ENCODE measurements at regions not wholly inside any gene's neighbourhood (a gene's known extent, or its start where the extent isn't known, plus 50 kb on each side); places are given as distances from the start of the nearest gene placed in this dataset.

DNA sequence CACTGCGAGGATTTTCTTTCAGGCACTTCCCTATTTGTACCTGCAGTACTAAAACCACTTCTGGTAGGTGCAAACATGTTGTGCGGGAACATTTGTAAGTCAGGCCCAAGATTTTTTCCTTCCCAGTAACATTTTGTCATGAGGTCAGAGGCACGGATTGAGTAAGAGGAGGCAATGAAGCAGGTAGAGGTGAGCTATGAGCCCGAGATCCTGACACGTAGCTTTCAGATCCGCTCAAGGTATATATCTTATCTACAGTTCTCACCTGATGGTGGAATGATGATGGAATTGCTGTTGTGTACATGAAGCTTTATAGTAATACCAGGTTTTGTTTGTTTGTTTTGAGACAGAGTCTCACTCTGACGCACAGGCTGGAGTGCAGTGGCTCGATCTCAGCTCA lies 497.5 kb downstream of the NR2F2 start:
- TF ChIP-seq, protein P1, sequence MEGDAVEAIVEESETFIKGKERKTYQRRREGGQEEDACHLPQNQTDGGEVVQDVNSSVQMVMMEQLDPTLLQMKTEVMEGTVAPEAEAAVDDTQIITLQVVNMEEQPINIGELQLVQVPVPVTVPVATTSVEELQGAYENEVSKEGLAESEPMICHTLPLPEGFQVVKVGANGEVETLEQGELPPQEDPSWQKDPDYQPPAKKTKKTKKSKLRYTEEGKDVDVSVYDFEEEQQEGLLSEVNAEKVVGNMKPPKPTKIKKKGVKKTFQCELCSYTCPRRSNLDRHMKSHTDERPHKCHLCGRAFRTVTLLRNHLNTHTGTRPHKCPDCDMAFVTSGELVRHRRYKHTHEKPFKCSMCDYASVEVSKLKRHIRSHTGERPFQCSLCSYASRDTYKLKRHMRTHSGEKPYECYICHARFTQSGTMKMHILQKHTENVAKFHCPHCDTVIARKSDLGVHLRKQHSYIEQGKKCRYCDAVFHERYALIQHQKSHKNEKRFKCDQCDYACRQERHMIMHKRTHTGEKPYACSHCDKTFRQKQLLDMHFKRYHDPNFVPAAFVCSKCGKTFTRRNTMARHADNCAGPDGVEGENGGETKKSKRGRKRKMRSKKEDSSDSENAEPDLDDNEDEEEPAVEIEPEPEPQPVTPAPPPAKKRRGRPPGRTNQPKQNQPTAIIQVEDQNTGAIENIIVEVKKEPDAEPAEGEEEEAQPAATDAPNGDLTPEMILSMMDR (IDR thresholded peaks at IDR 0.05), result no peak
- no peak overlapping the region for H3K27ac ChIP-seq
- no peak overlapping the region for H3K4me3 ChIP-seq (ENCODE audit: low read depth in 1 of 2, low read length in 1 of 2)
- H3K9me3 ChIP-seq, result no peaks in the 10 kb centered on the region
- no peaks in the 10 kb centered on the region for H3K27me3 ChIP-seq
- no peaks in the 10 kb centered on the region for H3K4me1 ChIP-seq (ENCODE audit: control insufficient read depth in 1 of 2, insufficient read depth in 1 of 2, low read depth in 1 of 2, low read length in 1 of 2)
- H3K36me3 ChIP-seq, result no peaks in the 10 kb centered on the region

DNA sequence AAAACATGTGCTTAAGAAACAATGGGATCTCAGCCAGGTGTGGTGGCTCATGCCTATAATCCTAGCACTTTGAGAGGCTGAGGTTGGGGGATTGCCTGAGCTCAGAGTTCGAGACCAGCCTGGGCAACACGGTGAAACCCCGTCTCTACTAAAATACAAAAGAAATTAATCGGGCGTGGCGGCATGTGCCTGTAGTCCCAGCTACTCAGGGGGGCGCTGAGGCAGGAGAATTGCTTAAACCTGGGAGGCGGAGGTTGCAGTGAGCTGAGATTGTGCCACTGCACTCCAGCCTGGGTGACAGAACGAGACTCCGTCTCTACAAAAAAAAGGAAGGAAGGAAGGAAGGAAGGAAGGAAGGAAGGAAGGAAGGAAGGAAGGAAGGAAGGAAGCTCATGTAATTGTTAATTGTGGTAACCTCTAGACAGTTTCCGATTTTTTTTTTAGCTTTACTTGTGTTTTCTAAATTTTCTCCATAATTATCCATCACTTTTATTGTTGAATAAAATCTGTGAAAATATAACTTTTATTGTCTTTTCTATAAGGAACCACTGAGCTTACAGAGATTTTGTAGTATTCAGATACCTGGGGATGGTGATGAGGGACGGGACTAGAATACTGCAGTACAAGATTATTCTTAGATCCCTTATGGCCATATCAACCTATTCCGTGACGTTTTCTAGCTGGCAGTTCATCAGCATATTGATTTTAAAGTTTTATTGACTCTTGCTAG lies 506.9 kb downstream of the NR2F2 start:
- TF ChIP-seq, protein P1 (IDR thresholded peaks at IDR 0.05), result no peak
- H3K4me3 ChIP-seq (ENCODE audit: low read depth in 1 of 2, low read length in 1 of 2), result no peak overlapping the region
- no peak overlapping the region for H3K27ac ChIP-seq
- H3K27me3 ChIP-seq, result no peaks in the 10 kb centered on the region
- H3K4me1 ChIP-seq (ENCODE audit: control insufficient read depth in 1 of 2, insufficient read depth in 1 of 2, low read depth in 1 of 2, low read length in 1 of 2), result no peaks in the 10 kb centered on the region
- H3K36me3 ChIP-seq, result no peaks in the 10 kb centered on the region
- H3K9me3 ChIP-seq, result no peaks in the 10 kb centered on the region

DNA sequence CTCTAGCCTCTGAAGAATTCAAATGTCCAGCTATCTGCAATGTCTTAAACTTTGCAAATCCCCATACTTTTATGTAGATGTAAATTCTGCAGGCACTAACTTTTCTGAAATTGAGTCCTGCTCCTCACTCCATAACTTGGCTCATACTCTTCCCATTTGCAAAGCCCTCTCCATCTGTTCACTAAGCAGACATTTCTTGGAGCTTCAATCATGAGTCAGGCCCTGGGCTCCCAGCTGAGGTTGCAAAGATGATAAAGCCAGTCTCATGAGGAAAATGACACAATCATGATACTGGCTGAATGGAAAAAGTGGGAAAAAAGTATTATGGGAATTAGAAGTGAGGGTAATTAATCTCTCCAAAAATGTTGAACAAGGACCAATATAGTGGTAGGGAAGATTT lies 507.6 kb downstream of the NR2F2 start:
- no peaks in the 10 kb centered on the region for H3K4me1 ChIP-seq (ENCODE audit: control insufficient read depth in 1 of 2, insufficient read depth in 1 of 2, low read depth in 1 of 2, low read length in 1 of 2)
- H3K4me3 ChIP-seq (ENCODE audit: low read depth in 1 of 2, low read length in 1 of 2), result no peak overlapping the region
- H3K27me3 ChIP-seq, result no peaks in the 10 kb centered on the region
- H3K36me3 ChIP-seq, result no peaks in the 10 kb centered on the region
- TF ChIP-seq, protein P1 (IDR thresholded peaks at IDR 0.05), result no peak
- no peak overlapping the region for H3K27ac ChIP-seq
- H3K9me3 ChIP-seq, result no peaks in the 10 kb centered on the region

DNA sequence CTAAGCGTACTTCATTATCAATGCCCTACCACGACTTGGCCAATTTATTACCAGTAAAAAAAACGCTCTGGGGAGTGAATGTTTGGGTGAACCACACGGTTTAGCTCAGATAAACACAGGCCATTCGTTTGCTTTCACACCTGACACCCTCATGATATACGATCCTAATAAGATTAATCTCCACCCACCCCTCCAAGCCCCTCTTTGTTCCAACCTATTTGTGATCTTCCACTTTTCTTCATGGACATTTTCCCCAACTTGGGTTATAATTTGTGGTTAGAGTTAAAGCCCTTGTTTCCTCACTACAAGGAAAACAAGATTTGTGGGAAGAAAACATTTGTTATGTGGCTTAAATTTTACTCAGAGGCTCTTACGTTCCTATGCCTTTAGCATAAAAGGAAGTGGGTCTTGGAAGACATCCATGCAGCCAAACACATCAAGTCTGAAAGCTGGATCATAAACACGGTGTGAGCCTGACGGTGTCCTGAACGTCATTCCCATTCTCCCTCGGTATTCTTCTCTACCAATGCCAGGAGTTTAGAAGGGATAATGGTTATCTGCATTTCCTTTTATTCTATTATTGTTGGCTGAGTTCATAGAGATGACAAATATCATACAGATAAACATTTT lies 518.9 kb downstream of the NR2F2 start:
- H3K4me3 ChIP-seq (ENCODE audit: low read depth in 1 of 2, low read length in 1 of 2), result no peak overlapping the region

DNA sequence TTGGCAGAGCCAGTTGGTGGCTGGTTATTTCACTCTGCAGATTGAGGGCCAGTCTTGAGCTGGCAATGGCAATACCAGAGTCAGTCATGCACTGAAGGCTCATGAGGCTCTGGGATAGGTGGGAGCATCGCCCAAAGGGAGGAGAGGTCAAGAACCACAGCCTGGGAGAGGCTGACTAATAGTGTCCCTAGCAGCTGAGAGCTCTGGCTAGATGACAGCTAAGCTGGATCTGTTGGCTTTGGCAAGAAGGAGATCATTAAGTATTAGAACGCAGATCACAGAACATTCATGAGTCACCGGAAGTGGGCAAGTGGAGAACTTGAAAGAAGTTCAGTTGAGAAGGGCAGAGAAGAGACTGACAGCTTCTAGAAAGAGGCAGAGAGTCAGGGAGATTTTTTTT lies 521.1 kb downstream of the NR2F2 start:
- no peaks in the 10 kb centered on the region for H3K9me3 ChIP-seq
- no peaks in the 10 kb centered on the region for H3K27me3 ChIP-seq
- H3K36me3 ChIP-seq, result no peaks in the 10 kb centered on the region
- H3K27ac ChIP-seq, result no peak overlapping the region
- no peaks in the 10 kb centered on the region for H3K4me1 ChIP-seq (ENCODE audit: control insufficient read depth in 1 of 2, insufficient read depth in 1 of 2, low read depth in 1 of 2, low read length in 1 of 2)
- TF ChIP-seq, protein P1 (IDR thresholded peaks at IDR 0.05), result no peak
- H3K4me3 ChIP-seq (ENCODE audit: low read depth in 1 of 2, low read length in 1 of 2), result no peak overlapping the region

More for the DNA sequence above, 518.9 kb downstream of the NR2F2 start:
- TF ChIP-seq, protein P1 (IDR thresholded peaks at IDR 0.05), result no peak
- no peaks in the 10 kb centered on the region for H3K4me1 ChIP-seq (ENCODE audit: control insufficient read depth in 1 of 2, insufficient read depth in 1 of 2, low read depth in 1 of 2, low read length in 1 of 2)
- H3K27me3 ChIP-seq, result no peaks in the 10 kb centered on the region
- no peaks in the 10 kb centered on the region for H3K36me3 ChIP-seq
- no peaks in the 10 kb centered on the region for H3K9me3 ChIP-seq
- no peak overlapping the region for H3K27ac ChIP-seq
